TTC549 (cell line): ENCODE measurements at regions not wholly inside any gene's neighbourhood (a gene's known extent, or its start where the extent isn't known, plus 50 kb on each side); places are given as distances from the start of the nearest gene placed in this dataset.
"Not testable (repeated sequence)": the region's sequence is repeated elsewhere in the genome, so short reads cannot be mapped to it uniquely, and the experiment has no call there.

Experiments used
- FAIRE-seq: peaks from 2 replicates; lab custom pipeline; 2012; peaks lifted over from hg19 to GRCh38; lab: Jason Lieb, UNC

DNA sequence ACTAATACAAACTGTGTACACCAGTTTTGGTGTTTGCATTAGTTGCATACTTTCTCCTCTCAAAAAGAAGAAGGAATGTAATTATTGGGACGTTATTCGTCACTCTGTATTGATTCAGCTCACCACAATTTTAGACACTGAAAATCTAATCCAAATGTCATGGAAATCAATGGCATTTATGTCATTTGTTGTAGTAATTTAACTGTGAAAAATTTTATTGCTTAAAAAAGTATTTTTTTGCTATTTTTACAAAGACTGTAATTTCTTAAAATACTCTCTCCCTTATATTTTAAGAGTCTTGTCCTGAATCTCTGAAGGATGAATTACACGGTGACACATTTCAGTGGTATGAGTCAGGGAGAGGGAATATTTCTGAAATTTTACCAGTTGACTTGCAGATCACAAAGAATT, 2117.6 kb downstream of the PCDH9 start:
- FAIRE-seq, result no peak

DNA sequence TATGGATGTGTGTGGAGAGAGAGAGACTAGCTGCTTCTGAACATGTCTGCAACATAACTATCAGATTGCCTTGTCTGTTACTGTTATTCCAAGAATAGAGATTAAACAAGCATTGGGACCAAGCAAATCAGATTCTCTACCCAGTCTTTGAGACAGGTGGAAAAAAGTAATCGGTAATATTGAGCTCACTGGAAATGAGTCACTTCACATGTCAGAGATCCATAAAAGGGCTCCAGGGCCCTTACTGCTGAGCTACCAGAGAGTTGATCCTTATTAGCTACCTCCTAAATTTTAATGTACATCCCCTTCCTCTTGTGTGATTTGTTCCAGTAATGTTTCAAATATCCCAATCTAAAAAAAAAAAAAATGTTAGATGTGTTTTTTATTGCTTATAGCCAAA, 2118.0 kb downstream of the PCDH9 start:
- no peak for FAIRE-seq

DNA sequence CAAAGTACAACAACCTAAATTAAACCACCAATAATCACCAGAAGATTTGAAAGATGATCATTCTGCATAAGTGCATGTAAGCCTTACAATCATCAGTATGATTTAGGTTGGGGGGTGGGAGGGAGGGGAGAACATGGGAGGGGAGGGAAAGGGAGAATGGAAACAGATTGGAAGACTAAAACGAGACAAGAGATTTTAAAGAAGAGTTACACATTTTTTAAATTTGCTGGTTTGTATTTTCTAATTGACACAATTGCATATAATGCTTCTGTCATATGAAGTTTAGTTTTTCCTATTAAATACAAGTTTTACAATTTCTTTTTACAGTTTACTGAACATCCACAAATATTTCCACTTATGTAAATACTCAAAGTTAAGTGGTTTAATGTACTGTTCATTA, 2118.9 kb downstream of the PCDH9 start:
- no peak for FAIRE-seq

DNA sequence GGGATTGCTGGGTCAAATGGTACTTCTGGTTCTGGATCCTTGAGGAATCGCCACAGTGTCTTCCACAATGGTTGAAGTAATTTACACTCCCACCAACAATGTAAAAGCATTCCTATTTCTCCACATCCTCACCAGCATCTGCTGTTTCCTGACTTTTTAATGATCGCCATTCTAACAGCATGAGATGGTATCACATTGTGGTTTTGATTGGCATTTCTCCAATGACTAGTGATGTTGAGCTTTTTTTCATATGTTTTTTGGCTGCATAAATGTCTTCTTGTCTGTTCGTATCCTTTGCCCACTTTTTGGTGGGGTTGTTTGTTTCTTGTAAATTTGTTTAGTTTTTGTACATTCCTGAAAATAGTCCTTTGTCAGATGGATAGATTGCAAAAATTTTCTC, 2125.7 kb downstream of the PCDH9 start:
- not testable (repeated sequence) for FAIRE-seq

DNA sequence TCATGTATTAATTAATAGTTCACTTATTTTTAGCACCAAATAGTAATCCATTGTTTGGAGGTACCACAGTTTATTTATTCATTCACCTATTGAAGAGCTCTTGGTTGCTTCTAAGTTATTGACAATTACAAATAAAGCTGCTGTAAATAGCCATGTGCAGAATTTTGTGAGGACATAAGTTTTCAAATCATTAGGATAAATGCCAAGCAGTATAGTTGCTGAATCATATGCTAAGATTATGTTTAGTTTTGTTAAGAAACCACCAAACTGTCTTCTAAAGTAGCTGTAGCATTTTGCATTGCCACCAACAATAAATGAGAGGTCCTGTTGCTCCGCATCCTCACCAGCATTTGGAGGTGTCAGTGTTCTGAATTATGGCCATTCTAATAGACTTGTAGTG, 2126.8 kb downstream of the PCDH9 start:
- FAIRE-seq, result no peak

DNA sequence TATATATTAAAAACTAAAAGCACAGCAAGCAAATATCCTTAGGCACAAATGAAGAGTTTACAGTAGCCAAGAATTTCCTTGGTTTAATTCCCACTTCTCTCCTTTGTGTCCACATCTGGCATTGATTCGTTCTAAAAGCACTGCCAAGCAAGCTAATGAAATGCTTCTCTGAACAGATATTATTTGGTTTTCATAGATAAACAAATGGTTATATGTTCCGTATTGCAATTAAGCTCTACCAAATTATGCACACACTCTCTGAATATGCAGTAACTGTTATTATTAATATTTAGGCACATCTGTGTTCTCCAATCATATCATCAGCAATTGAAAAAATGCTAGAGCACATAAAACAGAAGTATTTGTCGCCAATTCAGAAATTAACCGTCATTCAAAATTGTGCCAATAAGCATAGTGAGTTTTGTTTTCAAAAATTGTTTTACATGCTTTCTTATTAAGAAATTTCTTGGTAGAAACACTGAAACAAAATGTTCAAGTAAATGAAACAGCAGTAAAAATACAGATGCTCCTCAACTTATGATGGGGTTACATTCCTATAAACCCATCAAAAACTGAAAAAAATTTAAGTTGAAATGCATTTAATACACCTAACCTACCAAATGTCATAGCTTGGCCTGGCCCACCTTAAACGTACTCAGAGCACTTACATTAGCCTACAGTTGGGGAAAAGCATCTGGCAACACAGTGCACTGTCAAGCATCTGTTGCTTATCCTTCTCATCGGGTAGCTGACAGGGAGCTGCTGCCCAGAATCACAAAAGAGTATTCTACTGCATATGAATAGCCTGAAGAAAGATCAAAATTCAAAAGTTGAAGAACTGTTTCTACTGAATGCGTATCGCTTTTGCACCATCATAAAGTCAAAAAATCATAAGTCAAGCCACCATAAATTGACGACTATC, 2134.7 kb downstream of the PCDH9 start:
- no peak for FAIRE-seq

DNA sequence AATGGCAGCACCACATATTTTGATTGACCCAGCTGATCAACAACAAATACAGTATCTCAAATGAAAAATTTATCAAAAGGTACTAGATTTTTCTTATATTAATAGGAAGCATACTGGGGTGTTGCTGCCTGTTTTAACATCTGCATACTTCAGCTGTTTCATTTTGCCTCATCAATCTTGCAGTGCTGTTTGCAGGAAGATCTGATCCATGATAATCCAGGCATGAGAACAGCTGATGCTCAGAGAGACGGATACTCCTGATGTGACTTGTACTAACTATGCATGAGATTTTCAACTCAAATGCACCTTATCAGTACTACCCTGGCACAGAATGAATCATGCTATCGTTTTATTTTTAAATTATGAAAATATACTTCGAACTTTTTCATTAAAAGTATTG, 2136.8 kb downstream of the PCDH9 start:
- no peak for FAIRE-seq

DNA sequence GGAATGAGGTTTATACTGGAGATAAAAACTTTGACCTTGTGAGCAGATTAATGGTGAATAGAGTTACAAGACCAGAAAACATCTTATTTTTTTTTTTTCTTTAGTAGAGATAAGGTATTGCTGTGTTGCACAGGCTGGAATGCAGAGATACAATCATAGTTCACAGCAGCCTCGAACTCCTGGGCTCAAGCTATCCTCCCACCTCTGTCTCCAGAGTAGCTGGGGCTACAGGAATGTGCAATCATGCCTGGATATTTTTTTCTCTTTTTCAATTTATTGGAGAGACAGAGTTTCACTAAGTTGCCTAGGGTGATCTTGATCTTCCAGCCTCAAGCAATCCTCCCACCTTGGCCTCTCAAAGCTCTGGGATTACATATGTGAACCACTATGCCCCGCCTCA, 2139.1 kb downstream of the PCDH9 start:
- FAIRE-seq, result no peak

DNA sequence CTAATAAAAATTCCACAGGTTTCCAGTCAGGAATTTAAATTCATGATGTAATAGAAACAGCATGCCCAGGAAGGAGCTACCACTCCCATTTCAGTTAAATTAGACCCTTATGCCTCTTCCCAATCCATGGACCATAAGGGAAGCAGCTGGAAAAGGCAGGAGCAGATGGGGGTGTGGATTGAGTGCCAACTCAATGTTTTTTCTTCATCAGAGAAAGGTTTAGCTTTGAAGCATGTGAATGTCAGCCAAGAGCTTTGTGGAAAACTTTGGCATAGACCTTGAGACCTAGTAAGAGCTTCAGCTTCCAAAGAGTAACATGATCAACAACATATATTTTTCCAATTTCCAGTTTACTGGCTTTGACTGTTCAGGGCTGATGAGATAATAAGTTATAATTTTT, 2139.9 kb downstream of the PCDH9 start:
- no peak for FAIRE-seq

DNA sequence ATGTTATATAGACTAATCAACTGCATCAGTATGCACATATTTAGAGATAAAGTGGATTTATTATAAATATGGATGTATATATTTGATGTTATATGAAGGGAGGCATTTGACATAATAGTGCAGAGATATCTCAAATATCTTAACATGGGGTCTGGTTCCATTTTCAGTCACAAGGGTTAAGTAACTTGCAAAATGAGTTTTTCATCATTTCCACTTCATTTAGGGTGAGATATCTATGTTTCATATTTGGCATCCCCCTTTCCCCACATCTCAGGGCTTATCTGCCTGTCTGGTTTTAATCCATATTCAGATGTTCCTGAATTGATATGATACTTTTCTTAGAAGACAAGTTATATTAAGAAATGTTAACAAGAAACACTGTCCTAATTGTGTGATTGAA, 2141.2 kb downstream of the PCDH9 start:
- FAIRE-seq, result no peak

DNA sequence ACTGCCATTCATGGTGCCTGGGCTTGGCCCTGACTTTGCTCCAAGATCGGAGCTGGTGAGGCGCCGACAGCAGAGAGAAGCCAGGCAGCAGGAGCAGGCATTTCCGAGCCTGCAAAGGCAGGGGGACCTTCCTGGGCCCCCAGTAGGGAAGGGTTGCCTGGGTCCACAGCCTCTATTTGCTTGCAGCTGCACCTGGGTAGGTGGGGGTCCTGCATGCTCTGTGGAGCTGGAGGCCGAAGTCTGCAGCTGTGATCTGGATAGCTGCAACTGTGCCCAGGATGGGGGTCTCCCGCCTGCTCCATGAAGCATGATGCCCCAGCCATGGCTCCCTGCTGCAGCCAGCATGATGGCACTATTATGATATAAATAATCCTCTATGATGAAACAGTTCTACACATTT, 2144.2 kb downstream of the PCDH9 start:
- FAIRE-seq, result no peak

DNA sequence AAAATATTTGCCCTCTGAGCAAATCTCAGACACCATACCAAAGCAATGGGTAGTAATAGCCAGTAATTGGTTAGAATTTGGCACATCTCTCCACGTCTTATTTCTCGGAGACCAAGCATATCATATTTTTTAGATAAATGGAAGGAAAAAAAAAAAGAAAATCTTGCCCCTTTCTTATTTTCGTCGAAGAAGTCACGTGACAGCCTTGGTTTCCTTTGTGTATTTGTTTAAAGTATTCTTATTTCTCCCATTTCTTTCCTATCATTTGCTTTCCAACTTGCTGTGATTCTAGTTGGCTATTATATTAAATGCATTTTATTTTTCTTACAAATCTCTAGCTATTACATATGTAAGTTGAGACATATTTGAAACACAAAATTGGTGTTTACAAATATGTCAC, 2155.9 kb downstream of the PCDH9 start:
- FAIRE-seq, result no peak

DNA sequence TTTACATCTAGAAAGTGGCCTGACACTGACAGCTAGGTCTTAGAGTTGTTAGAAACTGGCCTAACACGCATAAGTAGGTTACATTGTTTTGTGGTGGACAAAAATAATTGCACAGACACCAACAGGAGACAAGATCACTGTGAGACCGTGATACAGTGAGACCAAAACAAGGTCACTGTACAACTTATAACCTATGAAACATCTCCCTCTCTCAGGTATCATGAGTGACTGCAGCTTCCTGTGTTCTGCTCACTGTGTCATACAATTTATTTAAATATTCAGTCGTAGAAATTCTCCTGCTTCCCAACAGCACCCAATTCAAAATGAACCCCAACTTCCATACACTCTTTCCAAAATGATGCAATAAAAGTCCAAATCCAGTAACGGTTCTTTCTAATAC, 2165.2 kb downstream of the PCDH9 start:
- FAIRE-seq, result no peak

DNA sequence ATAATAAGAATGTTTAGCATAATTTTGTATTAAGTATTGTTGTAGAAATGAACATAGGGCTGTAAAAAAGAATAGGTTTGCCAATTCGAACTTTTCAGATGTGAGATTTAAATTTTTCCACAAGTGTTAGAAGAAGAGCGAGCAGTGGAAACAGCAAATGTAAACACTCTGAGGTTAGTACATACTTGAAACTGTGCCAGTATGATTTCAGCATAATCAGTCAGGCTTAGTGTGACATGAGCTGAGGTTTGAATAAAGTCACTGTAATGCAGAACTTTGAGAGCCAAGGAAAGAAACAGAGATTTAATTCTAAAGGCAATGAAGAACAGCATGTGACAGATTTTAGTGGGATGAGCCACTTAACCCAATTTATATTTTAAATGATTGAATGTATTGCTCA, 2166.4 kb downstream of the PCDH9 start:
- FAIRE-seq, result no peak

DNA sequence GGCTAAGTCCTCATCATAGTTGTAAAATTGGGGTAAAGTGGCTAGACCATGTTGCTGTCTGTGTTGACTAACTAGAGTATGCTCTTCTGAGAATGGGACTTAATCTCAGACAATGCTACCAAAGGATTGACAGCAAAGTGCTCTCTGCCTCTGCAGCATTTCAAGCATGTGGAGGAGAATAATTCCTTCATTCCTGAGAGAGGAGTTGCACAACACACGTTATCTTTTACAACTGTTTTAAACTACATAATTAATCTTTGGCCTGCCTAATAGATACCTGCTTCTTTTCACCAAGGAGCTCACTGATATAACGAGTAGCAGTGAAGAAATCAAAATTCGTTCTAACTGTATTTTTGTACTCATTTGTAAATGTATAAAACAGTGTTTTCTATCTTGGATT, 2172.2 kb downstream of the PCDH9 start:
- no peak for FAIRE-seq

DNA sequence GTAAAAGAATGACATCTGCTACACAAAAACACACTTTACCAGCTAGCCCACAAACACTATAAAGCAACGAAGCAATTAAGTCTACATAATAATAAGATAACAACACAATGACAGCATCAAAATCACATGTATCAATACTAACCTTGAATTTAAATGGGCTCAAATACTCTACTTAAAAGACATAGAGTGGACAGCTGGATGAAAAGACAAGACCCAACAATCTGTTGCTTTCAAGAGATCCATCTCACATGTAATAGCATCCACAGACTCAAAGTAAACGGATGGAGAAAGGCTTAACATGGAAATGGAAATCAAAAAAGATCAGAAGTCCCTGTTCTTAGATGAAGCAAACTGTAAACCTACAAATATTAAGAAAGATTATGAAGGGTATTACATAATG, 2175.9 kb downstream of the PCDH9 start:
- FAIRE-seq, result no peak

DNA sequence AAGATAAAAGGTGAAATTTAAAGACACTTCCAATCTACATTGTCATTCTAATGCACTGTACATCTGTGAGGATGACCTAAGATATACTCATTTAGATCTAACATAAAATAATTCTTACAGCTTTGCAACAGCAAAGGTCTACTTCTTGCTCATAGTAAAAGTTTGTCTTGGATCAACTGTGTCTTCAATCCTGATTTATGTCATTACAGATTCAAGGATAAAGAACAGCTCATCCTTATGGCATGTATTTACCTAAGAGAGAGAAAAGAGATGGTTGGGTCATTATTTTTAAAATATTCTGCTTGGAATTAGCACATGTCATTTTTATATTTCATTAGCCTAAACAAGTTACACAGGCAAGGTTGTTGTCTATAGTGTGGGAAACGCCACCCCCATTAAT, 2193.1 kb downstream of the PCDH9 start:
- no peak for FAIRE-seq

DNA sequence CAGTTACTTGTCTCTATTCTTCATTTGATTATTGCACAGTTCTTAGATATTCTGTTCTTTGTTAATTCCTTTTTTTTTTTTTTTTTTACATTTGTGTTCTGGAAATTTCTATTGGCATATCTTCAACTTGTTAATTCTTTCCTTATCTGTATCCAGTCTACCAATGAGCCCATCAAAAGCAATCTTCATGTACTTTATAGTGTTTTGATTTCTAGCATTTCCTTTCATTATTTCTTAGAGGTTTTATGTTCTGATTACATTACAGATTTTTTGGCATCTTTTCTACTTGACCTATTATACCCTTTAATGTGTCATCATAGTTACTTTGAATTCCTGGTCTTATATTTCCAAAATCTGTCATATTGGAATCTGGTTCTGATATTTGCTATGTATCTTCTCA, 2194.8 kb downstream of the PCDH9 start:
- no peak for FAIRE-seq

DNA sequence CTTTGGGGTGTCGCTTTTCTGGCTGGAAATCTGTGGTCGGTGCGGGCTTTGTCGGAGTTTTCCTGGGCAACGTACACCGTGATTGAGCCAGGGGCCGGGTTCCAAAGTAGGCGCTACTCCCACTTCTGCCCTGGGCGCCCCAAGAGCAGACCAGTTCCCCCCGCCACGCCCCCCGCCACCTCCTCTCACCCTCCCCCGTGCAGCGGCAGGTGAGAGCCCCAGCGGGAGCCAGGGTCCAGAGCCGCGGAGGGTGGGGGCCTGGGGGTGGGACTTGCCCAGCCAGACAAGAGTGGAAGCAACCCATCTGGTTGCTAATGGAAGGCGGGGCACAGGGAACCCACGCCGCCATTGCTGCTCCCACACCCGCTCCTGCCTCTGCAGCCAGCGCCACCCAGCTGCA, 2195.9 kb downstream of the PCDH9 start:
- no peak for FAIRE-seq

DNA sequence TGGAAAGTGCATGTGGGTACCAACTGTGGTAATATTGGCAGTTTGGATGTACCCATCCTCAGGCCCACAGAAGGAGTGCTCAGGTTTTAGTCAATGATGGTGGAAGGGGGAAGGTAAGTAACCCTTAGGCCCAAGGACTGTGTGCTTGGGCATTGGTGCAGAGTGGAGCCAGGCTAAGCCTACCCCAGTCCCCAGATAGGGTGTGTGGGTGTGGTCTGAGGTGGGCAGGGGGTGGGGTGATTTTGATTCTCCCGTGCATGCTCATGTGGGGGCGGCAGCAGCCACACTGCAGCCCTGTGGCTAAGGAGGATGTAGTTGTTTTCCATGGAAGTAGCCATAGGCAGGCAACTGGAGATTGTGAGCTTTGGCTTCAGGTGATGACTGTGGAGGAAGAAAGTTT, 2197.3 kb downstream of the PCDH9 start:
- FAIRE-seq, result no peak

DNA sequence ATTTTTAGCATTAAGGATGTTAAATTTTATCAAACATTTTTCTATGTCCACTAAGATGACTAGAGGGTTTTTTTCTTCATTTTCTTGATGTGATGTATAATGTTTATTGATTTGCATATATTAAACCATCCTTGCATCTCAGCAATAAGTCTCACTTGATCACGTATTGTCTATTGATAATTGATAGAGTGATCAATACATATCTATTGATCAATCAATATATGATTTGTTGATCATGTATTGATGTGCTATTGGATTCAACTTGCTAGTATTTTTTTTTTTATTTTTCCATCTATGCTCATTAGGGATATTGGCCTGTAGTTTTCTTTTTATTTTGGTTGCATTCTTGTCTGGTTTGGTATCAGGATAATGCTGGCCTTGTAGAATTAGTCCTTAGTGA, 2202.0 kb downstream of the PCDH9 start:
- no peak for FAIRE-seq

DNA sequence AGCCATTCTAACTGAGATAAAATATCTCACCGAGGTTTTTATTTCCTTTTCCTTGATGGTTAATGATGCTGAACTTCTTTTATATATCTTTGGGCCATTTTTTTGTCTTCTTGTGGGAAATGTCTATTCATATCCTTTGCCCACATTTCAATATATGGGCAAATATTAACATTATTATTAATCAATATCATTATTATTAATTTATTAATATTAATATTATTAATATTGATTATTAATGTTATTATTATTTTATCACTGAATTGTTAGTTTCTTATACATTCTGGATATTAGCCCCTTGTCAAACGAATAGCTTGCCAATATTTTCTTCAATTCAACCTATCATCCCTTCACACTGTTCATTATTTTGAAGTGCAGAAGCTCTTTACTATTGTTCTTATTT, 2203.6 kb downstream of the PCDH9 start:
- FAIRE-seq, result no peak

DNA sequence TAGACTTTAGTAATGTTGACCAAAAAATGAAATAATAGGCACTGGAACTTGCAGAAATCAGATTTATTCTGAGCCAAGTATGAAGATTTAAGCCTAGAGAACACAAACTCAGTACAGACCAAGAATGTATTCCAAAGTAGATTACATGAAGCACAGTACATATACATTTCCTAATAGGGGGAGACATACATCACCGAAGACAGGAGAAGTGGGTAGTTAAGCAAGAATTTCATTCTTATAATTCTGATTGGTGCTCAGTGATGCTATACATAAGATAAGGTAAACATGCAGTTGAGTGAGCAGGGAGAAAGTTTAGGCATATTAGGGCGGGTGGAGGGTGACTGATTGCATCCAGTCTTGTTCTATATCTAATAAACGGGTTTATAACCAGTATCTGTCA, 2218.8 kb downstream of the PCDH9 start:
- FAIRE-seq, result no peak

DNA sequence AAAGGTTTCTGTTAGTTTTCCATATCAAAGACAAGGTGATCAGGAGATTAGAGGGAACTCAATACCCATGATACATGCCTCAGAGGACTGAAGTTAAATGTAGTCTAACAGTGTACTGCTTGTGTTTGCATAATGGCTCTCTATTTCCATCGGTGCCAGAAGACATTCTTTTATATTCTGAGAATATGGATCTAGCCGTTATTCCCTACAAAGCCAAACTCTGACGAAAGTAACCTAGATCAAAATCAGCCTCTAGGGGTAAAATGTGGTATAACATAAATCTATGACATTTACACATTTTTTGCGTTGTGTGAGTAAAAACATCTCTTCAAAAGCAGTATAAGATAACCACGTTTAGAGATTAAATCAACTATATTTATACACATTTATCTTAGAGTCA, 2232.7 kb downstream of the PCDH9 start:
- no peak for FAIRE-seq
